Duodenal mucosa (tissue), 2 donors: ENCODE measurements at regions not wholly inside any gene's neighbourhood (a gene's known extent, or its start where the extent isn't known, plus 50 kb on each side); places are given as distances from the start of the nearest gene placed in this dataset.
A peak's percentile ranks its signal among the peaks of the same experiment; 100 is the strongest.

Experiments used
- H3K27ac ChIP-seq: one replicate; pipeline ENCODE4 v1.7.0; 2013; ENCODE audit warnings: low read depth, low read length
- H3K27me3 ChIP-seq, 2 donors: one replicate each; pipeline ENCODE4 v1.7.0; 2013; ENCODE audit warnings: low read length in 2 of 2, control low read depth in 1 of 2; ENCODE audit not compliant: insufficient read depth in 2 of 2, control insufficient read depth in 1 of 2
- H3K36me3 ChIP-seq, 2 donors: one replicate each; pipeline ENCODE4 v1.7.0; 2013; ENCODE audit warnings: low read length in 2 of 2, control low read depth in 1 of 2; ENCODE audit not compliant: insufficient read depth in 2 of 2, control insufficient read depth in 1 of 2
- H3K4me1 ChIP-seq, 2 donors: one replicate each; pipeline ENCODE4 v1.7.0; 2013; ENCODE audit warnings: low read length in 2 of 2, control low read depth in 1 of 2; ENCODE audit not compliant: insufficient read depth in 2 of 2, control insufficient read depth in 1 of 2
- H3K4me3 ChIP-seq, 2 donors: one replicate each; pipeline ENCODE4 v1.7.0; 2013; ENCODE audit warnings: low read length in 2 of 2, low read depth in 1 of 2
- H3K9ac ChIP-seq, 2 donors: one replicate each; pipeline ENCODE4 v1.7.0; 2013; ENCODE audit warnings: low read length in 2 of 2, low read depth in 1 of 2
- H3K9me3 ChIP-seq, 2 donors: one replicate each; pipeline ENCODE4 v1.7.0; 2013; ENCODE audit warnings: low read length in 2 of 2, control low read depth in 1 of 2; ENCODE audit not compliant: control insufficient read depth in 1 of 2

GRCh38 chr17:77861981-77862645 is 96.4 kb upstream of the TNRC6C start:
- Histone ChIP-seq H3K36me3 (no peaks in the 10 kb centered on the region), H3K4me1 (peaks cover 11 to 18% of the 10 kb centered on the region in 2 donors), H3K9me3 (no peaks in the 10 kb centered on the region), H3K4me3 (no peak overlapping the region), H3K9ac (no peak overlapping the region), H3K27ac (no peak overlapping the region), H3K27me3 (peaks cover 0 to 3% of the 10 kb centered on the region in 2 donors)

GRCh38 chr17:77862890-77863813 is 95.4 kb upstream of the TNRC6C start:
- Histone ChIP-seq H3K4me3 (peak overlapping the region in 1 of 2 donors; percentile 28), H3K9ac (no peak overlapping the region), H3K27ac (no peak overlapping the region), H3K36me3 (no peaks in the 10 kb centered on the region), H3K9me3 (no peaks in the 10 kb centered on the region), H3K27me3 (peaks cover 0 to 3% of the 10 kb centered on the region in 2 donors), H3K4me1 (peaks cover 11 to 18% of the 10 kb centered on the region in 2 donors)

- H3K27me3 ChIP-seq: peaks cover 0 to 3% of the 10 kb centered on the region in 2 donors
- H3K4me3 ChIP-seq: peak overlapping the region in 1 of 2 donors; percentile 28
- H3K9ac ChIP-seq: no peak overlapping the region
- H3K9me3 ChIP-seq: no peaks in the 10 kb centered on the region
- peaks cover 11 to 18% of the 10 kb centered on the region in 2 donors for H3K4me1 ChIP-seq
- H3K27ac ChIP-seq: no peak overlapping the region
- H3K36me3 ChIP-seq: no peaks in the 10 kb centered on the region
These were observed 94.7 kb upstream of the TNRC6C start for GRCh38 chr17:77863814-77864161.

- Histone ChIP-seq H3K9me3 (no peaks in the 10 kb centered on the region), H3K27ac (no peak overlapping the region), H3K4me1 (peaks cover 11 to 23% of the 10 kb centered on the region in 2 donors), H3K27me3 (peaks cover 0 to 4% of the 10 kb centered on the region in 2 donors), H3K4me3 (peak overlapping the region in 1 of 2 donors; percentile 28), H3K9ac (no peak overlapping the region), H3K36me3 (no peaks in the 10 kb centered on the region)
These were observed 94.0 kb upstream of the TNRC6C start for GRCh38 chr17:77864234-77865111.

- Histone ChIP-seq H3K27ac (no peak overlapping the region), H3K9ac (no peak overlapping the region), H3K4me1 (peaks cover 11 to 25% of the 10 kb centered on the region in 2 donors), H3K4me3 (no peak overlapping the region), H3K9me3 (no peaks in the 10 kb centered on the region), H3K36me3 (no peaks in the 10 kb centered on the region), H3K27me3 (peaks cover 0 to 11% of the 10 kb centered on the region in 2 donors)
These were observed 93.3 kb upstream of the TNRC6C start for GRCh38 chr17:77865112-77865611.

GRCh38 chr17:77865716-77866115 is 92.8 kb upstream of the TNRC6C start:
- Histone ChIP-seq H3K4me3 (no peak overlapping the region), H3K9me3 (no peaks in the 10 kb centered on the region), H3K9ac (no peak overlapping the region), H3K36me3 (no peaks in the 10 kb centered on the region), H3K4me1 (peaks cover 11 to 25% of the 10 kb centered on the region in 2 donors), H3K27ac (no peak overlapping the region), H3K27me3 (peaks cover 0 to 11% of the 10 kb centered on the region in 2 donors)

GRCh38 chr17:77867308-77867781 is 91.2 kb upstream of the TNRC6C start:
- H3K9me3 ChIP-seq: no peaks in the 10 kb centered on the region
- peaks cover 0 to 11% of the 10 kb centered on the region in 2 donors for H3K27me3 ChIP-seq
- H3K4me3 ChIP-seq: no peak overlapping the region
- peaks cover 11 to 29% of the 10 kb centered on the region in 2 donors for H3K4me1 ChIP-seq
- H3K36me3 ChIP-seq: no peaks in the 10 kb centered on the region
- no peak overlapping the region for H3K9ac ChIP-seq
- no peak overlapping the region for H3K27ac ChIP-seq

- no peak overlapping the region for H3K9ac ChIP-seq
- peaks cover 11 to 36% of the 10 kb centered on the region in 2 donors for H3K4me1 ChIP-seq
- no peak overlapping the region for H3K4me3 ChIP-seq
These were observed 90.4 kb upstream of the TNRC6C start for GRCh38 chr17:77867976-77868713.

GRCh38 chr17:77869041-77869599 is 89.4 kb upstream of the TNRC6C start:
- H3K27me3 ChIP-seq: peaks cover 0 to 22% of the 10 kb centered on the region in 2 donors

More at GRCh38 chr17:77867976-77868713, 90.4 kb upstream of the TNRC6C start:
- H3K27ac ChIP-seq: no peak overlapping the region
- peaks cover 0 to 15% of the 10 kb centered on the region in 2 donors for H3K27me3 ChIP-seq
- H3K9me3 ChIP-seq: no peaks in the 10 kb centered on the region
- no peaks in the 10 kb centered on the region for H3K36me3 ChIP-seq

More at GRCh38 chr17:77869041-77869599, 89.4 kb upstream of the TNRC6C start:
- H3K36me3 ChIP-seq: no peaks in the 10 kb centered on the region
- H3K4me1 ChIP-seq: peaks cover 2 to 27% of the 10 kb centered on the region in 2 donors
- no peaks in the 10 kb centered on the region for H3K9me3 ChIP-seq
- H3K9ac ChIP-seq: no peak overlapping the region
- H3K4me3 ChIP-seq: no peak overlapping the region
- H3K27ac ChIP-seq: no peak overlapping the region
